ENCODE measurements at regions not wholly inside any gene's neighbourhood (a gene's known extent, or its start where the extent isn't known, plus 50 kb on each side); places are given as distances from the start of the nearest gene placed in this dataset.

GRCh38 chr3:127351321-127351720, 63.5 kb upstream of the PRR20G start:
- Histone ChIP-seq H2BK5ac (ENCODE audit: insufficient read length, low read length) (no peak overlapping the region), H3K23me2 (ENCODE audit: insufficient read length, low read depth, low read length, poor library complexity, severe bottlenecking) (no peaks in the 10 kb centered on the region), H3K9ac (ENCODE audit: extremely low read depth, insufficient read length, low read length) (no peak overlapping the region), H3K56ac (ENCODE audit: insufficient read length, low read depth, low read length) (no peak overlapping the region), H4K8ac (replicated peaks; ENCODE audit: insufficient read length, low read depth, low read length) (no peak overlapping the region), H4K20me1 (ENCODE audit: control insufficient read depth, insufficient read depth, insufficient read length) (no peaks in the 10 kb centered on the region), H3T11ph (ENCODE audit: low read length) (no peak overlapping the region), H3K9me3 (ENCODE audit: control insufficient read depth, low read depth, low read length) (no peaks in the 10 kb centered on the region), H3K79me1 (ENCODE audit: insufficient read depth, low read depth, low read length, poor library complexity, severe bottlenecking) (no peaks in the 10 kb centered on the region), H2AFZ (ENCODE audit: low read length) (no peak overlapping the region), H3K27ac (ENCODE audit: insufficient read length, low read depth, low read length) (no peak overlapping the region), H2BK15ac (ENCODE audit: low read depth, low read length) (no peak overlapping the region), H3K4me1 (ENCODE audit: insufficient read depth, low read length) (no peaks in the 10 kb centered on the region), H2BK120ac (ENCODE audit: low read depth, low read length, poor library complexity, severe bottlenecking) (no peak overlapping the region), H3K79me2 (ENCODE audit: insufficient read depth, low read length) (no peaks in the 10 kb centered on the region), H4K91ac (ENCODE audit: insufficient read length, low read depth, low read length) (no peak overlapping the region), H3K18ac (ENCODE audit: insufficient read length, low read depth, low read length) (no peak overlapping the region), H3K27me3 (ENCODE audit: insufficient read depth, low read length) (no peaks in the 10 kb centered on the region), H3K4ac (ENCODE audit: low read depth, low read length) (no peak overlapping the region), H3K23ac (ENCODE audit: insufficient read length, low read depth, low read length) (no peak overlapping the region), H3K4me2 (ENCODE audit: insufficient read depth, insufficient read length, low read length) (no peak overlapping the region), H4K5ac (ENCODE audit: insufficient read length, low read depth, low read length) (no peak overlapping the region), H2BK12ac (ENCODE audit: insufficient read length, low read depth, low read length) (no peak overlapping the region), H2BK20ac (ENCODE audit: low read depth, low read length, poor library complexity, severe bottlenecking) (no peak overlapping the region), H3K14ac (ENCODE audit: insufficient read depth, low read length) (no peak overlapping the region), H2AK5ac (ENCODE audit: insufficient read length, low read length) (no peak overlapping the region)
- H3K36me3 Mint-ChIP-seq (ENCODE audit: insufficient read depth in 1 of 3, low read depth in 3 of 3), result peaks cover 2 to 14% (median 5%) of the 10 kb centered on the region in 3 experiments; a peak in 4 of 7 replicates
- H3K4me3 Mint-ChIP-seq, result no peak overlapping the region
- H3K4me1 Mint-ChIP-seq, result peaks cover 5 to 7% of the 10 kb centered on the region in 2 experiments; a peak in 3 of 4 replicates
- DNase-seq, result no peak
- H3K9me3 Mint-ChIP-seq, result peaks cover 16 to 18% of the 10 kb centered on the region in 2 experiments
- no peak for TF ChIP-seq CTCF (conservative IDR thresholded peaks at IDR 0.05)
- peaks cover 16% of the 10 kb centered on the region for H3K27me3 Mint-ChIP-seq (ENCODE audit: low read depth)
- WGBS (ENCODE audit: extremely low coverage, insufficient read length, low lambda C conversion rate), result no CpG with 5 or more reads among the region's 10 CpGs
- H3K27ac Mint-ChIP-seq, result no peak overlapping the region
